ENCODE measurements at regions not wholly inside any gene's neighbourhood (a gene's known extent, or its start where the extent isn't known, plus 50 kb on each side); places are given as distances from the start of the nearest gene placed in this dataset.

DNA sequence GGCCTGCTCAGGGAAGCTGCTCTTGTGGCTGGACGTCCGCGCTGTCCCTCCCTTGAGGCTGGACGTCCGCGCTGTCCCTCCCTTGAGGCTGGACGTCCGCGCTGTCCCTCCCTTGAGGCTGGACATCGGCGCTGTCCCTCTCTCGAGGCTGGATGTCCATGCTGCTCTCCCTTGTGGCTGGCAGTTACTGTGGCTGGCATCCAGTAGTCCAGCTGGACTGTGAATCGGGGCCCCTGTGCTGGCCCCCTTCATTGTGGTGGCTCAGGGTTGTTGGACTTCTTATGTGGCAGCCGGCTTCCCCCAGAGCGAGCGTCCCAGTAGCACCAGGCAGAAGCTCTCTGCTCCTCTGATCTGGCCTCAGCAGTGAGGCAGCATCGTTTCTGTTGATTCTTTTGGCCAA, 141.5 kb downstream of the IRF8 start:
- TF ChIP-seq, protein P1, sequence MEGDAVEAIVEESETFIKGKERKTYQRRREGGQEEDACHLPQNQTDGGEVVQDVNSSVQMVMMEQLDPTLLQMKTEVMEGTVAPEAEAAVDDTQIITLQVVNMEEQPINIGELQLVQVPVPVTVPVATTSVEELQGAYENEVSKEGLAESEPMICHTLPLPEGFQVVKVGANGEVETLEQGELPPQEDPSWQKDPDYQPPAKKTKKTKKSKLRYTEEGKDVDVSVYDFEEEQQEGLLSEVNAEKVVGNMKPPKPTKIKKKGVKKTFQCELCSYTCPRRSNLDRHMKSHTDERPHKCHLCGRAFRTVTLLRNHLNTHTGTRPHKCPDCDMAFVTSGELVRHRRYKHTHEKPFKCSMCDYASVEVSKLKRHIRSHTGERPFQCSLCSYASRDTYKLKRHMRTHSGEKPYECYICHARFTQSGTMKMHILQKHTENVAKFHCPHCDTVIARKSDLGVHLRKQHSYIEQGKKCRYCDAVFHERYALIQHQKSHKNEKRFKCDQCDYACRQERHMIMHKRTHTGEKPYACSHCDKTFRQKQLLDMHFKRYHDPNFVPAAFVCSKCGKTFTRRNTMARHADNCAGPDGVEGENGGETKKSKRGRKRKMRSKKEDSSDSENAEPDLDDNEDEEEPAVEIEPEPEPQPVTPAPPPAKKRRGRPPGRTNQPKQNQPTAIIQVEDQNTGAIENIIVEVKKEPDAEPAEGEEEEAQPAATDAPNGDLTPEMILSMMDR (conservative IDR thresholded peaks at IDR 0.05 in 1 of 2, IDR thresholded peaks at IDR 0.05 in 1 of 2; ENCODE audit: extremely low read depth in 1 of 2, insufficient read depth in 1 of 2, low read depth in 1 of 2, low read length in 2 of 2) = no peak
- TF ChIP-seq EZH2 (IDR thresholded peaks at IDR 0.05; ENCODE audit: borderline replicate concordance, low read length) = no peak
